ENCODE measurements at regions not wholly inside any gene's neighbourhood (a gene's known extent, or its start where the extent isn't known, plus 50 kb on each side); places are given as distances from the start of the nearest gene placed in this dataset.

GRCh38 chr16:8464979-8465378 lies 125.3 kb downstream of the TMEM114 start:
- TF ChIP-seq POLR2A (IDR thresholded peaks at IDR 0.05; ENCODE audit: low read depth, low read length) (no peak), POLR2AphosphoS5 (IDR thresholded peaks at IDR 0.05; ENCODE audit: low read depth, low read length) (no peak), TAF1 (IDR thresholded peaks at IDR 0.05; ENCODE audit: low read depth, low read length) (no peak), SPI1 (IDR thresholded peaks at IDR 0.05; ENCODE audit: low read depth, low read length) (no peak), PAX5 (IDR thresholded peaks at IDR 0.05; ENCODE audit: insufficient read depth, low read length, severe bottlenecking) (no peak), POU2F2 (IDR thresholded peaks at IDR 0.05; ENCODE audit: low read depth, low read length) (no peak)

All from GM12891 (cell line).